Retinal pigment epithelial cell (primary cell): ENCODE measurements at regions not wholly inside any gene's neighbourhood (a gene's known extent, or its start where the extent isn't known, plus 50 kb on each side); places are given as distances from the start of the nearest gene placed in this dataset.
"Not testable (repeated sequence)": the region's sequence is repeated elsewhere in the genome, so short reads cannot be mapped to it uniquely, and the experiment has no call there.

ENCODE experiments used
- DNase-seq: peaks from one replicate; pipeline ENCODE4 v3.0.0-alpha.2; 2010; ENCODE audit warnings: low read depth
- H3K4me3 ChIP-seq: 2 replicates; pipeline ENCODE4 v1.5.1; 2011; ENCODE audit warnings: mild to moderate bottlenecking, low read length, control low read depth, moderate library complexity
- CTCF ChIP-seq: conservative IDR thresholded peaks from 2 replicates; pipeline ENCODE4 v1.5.1; 2011; ENCODE audit warnings: low read depth, low read length, control low read depth, inconsistent platforms

- DNase-seq: no peak
- no peak for TF ChIP-seq CTCF
- no peak overlapping the region for H3K4me3 ChIP-seq
These were observed 356.2 kb downstream of the HS3ST1 start for GRCh38 chr4:11072463-11072862.

- H3K4me3 ChIP-seq: no peak overlapping the region
- DNase-seq: no peak
- TF ChIP-seq CTCF: no peak
These were observed 357.9 kb downstream of the HS3ST1 start for GRCh38 chr4:11070813-11071212.

DNA sequence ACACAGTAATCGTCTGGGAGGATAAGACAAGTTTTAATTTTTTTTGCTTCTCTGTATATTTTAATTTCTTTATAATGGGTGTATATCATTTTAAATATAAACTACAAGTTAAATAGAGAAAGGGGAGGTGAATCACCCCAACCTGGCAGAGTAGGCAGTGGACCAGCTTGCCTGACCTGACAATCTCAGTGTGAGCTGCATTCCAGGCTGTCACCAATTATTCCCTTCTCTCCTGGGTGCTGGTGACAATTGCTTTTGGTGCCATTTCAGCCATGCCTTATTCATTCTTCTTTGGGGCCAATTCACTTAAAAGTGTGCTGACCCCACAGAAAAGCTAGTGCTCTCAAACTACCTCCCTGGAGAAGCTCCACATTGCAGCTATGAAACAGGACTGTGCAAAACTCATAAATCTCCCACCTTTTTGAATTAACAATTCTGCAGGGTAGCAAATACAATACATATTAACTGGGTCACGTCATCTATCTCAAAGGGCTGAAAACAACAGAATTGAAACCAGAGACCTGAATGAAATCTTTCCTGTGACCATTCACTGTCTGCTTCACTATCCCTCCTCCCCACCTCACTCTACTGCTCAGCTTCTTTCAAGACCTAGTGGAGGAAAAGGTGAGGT, 359.0 kb downstream of the HS3ST1 start:
- no peak for DNase-seq
- TF ChIP-seq CTCF: no peak
- no peak overlapping the region for H3K4me3 ChIP-seq

DNA sequence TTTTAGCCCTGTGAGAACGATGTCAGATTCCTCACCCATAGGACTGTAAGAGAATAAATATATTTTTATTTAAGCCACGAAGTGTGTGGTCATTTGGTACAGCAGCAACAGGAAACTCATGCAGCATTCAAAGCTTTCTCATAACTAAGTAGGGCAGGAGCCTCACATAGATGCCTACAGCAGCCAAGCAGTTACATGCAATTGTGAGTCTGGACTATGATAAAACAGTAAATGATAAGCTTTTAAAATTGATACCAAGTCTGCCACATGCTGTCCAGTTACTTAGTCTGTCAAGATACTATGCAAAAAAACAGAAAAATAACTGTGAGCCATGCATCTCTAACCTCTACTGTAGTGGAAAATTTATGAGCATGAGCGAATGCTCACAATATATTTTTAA, 359.6 kb downstream of the HS3ST1 start:
- H3K4me3 ChIP-seq: no peak overlapping the region
- no peak for TF ChIP-seq CTCF
- DNase-seq: no peak

- not testable (repeated sequence) for H3K4me3 ChIP-seq, DNase-seq
These were observed 362.1 kb downstream of the HS3ST1 start for GRCh38 chr4:11066584-11066983.

DNA sequence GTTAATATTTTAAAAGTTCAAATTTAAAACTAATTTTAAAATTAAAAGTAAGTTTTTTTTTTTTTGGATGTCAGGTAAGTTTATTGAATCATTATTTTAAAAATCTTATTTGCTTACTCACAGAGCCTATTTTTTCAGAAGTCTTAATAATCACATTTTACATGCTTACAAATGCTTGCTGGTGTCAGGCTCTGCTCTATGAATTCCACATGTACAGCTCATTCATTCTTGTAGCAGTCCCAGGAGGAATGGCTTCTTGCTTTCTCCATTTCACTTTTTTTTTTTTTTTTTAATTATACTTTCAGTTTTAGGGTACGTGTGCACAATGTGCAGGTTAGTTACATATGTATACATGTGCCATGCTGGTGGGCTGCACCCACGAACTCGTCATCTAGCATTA, 368.1 kb downstream of the HS3ST1 start:
- not testable (repeated sequence) for DNase-seq, H3K4me3 ChIP-seq

DNA sequence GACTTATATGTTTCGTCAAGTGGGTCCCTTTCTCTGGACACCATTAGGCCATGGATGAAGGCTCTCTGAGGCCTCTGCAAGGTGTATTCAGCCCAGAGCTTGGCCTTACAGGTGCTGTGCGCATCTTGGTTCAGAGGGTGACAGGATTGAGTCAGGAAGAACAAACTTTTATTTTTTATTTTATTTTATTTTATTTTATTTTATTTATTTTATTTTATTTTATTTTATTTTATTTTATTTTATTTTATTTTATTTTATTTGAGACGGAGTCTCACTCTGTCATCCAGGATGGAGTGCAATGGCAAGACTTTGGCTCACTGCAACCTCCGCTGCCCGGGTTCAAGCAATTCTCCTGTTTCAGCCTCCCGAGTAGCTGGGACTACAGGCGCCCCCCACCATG, 370.4 kb upstream of the CLNK start:
- DNase-seq, H3K4me3 ChIP-seq: not testable (repeated sequence)

DNA sequence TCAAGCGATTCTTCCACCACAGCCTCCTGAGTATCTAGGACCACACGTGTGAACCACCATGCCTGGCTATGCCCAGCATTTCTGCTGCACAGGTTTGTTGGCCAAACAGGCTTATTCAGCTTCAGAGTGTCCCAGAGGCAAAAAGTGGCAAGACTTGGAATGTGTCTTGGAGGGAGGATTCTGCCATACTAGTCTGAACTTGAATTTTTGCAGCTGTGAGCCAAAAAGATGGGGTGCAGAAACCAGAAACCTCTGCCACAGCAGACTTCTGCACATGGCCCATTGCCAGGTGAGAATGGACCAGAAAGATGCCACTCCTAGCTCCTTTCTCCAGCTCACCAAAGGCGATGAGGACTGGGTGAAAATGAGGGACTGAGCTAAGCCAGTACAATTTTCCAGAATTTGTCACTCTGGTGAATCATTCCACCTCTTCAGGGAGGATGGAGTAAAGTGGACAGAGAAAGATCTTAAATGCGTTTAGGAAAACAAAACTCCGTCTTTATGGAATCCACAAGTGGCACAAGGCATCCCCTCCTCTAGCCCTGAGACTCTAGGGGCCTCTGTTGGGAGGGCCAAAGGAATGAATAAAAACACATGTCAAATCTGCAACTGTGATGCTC, 369.1 kb upstream of the CLNK start:
- DNase-seq: no peak
- no peak for TF ChIP-seq CTCF
- H3K4me3 ChIP-seq: no peak overlapping the region

- no peak overlapping the region for H3K4me3 ChIP-seq
- TF ChIP-seq CTCF: no peak
- no peak for DNase-seq
These were observed 366.6 kb upstream of the CLNK start for GRCh38 chr4:11051181-11051580.
